ENCODE measurements at regions not wholly inside any gene's neighbourhood (a gene's known extent, or its start where the extent isn't known, plus 50 kb on each side); places are given as distances from the start of the nearest gene placed in this dataset.

- DNase-seq, result no peak
Measured at GRCh38 chr14:84167026-84167425, 1362.9 kb upstream of the FLRT2 start.

DNA sequence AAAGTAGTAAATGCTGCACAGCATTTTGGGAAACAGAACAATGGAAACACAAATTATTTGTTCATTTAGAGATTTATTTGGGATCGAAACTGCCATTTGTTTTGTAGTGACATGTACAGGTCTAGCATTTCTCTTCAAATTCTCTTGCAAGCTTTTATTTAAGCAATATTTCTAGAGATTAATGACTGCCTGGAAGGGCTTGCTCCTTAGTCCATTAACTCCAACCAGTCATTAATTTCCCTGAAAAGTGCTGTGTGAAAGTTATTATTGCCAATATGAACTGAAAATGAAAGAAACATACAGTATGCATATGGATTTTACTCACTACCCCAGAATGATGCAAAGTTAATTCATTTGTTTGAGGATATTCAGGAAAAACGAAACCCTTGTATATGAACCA is 1349.6 kb upstream of the FLRT2 start:
- DNase-seq, result no peak

- no peak for DNase-seq
Measured at GRCh38 chr14:84181072-84181471, 1348.9 kb upstream of the FLRT2 start.

GRCh38 chr14:84195514-84195913 is 1334.4 kb upstream of the FLRT2 start:
- no peak for DNase-seq

DNA sequence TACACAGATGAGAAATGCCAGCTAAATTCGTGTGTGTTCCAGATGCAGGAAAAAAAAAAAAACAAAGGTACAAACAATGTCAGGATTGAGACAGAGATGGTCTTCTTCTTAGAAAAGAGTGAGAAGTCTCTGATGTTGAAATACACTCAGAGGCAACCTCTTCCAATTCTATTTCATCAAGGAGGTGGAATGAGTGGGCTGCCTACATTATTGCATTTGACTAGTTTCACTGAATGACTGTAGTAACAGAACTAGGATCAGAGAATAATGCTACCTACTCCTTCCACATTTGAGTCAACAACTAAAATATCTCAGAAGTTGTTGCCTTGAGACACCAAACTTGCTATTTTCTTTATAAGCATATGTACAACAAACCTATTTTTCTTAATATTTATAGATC is 1332.2 kb upstream of the FLRT2 start:
- no peak for DNase-seq

- DNase-seq, result no peak
Measured at GRCh38 chr14:84202486-84202885, 1327.5 kb upstream of the FLRT2 start.

DNA sequence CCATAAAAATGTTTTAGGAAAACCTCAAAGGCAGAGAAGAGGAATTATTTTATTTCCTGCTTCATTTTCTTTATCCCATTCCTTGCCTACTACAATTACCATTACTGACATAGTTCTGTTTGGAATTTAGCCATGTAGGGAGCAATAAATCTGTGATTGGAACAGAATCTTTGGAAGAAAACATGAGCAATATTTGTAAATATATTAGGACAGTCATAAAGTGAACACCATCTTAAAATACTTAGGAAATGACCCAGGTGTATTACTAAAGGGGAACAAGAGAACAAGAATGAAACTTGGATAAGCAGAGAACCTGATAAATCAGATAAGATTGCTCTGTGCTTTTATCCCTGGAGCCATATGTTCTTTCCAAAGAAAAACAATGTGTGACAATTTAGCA is 1326.0 kb upstream of the FLRT2 start:
- DNase-seq, result no peak

DNA sequence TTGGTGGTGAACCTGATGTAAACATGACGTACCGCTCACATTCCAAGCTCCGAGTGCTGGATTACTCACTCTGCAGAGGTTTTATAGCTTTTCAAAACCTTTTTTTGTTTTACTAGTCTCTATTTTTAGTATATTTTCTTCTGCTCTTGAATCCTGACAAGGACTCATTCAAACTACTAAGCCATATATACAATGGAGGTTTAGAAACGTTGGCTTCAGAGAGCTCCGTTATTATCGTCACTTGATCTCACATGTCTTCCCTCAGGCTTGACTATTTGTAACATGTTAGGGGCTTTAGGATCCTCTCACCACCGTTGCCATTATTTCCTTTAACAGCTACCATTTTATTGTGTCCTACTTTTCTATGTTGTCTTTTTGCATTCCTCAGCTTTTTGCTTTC is 1321.5 kb upstream of the FLRT2 start:
- no peak for DNase-seq

DNA sequence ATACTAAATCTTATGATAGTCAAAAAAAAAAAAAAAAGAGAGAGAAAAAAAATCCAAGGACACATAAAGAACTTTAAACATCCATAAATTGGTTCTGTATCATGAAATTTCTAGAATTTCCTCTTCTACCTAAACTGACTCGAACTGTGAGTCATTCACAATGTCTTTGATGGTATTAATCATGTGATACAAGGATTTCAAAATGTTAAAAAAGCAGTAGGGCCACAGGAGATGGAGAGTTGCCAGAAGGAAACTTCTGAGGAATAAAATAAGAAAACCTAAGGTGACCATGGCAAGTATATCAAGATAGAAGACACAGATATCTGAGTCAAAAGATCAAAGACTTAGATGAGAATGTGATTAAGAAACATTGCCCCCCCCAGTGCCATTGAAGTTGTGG is 1320.9 kb upstream of the FLRT2 start:
- DNase-seq, result no peak

GRCh38 chr14:84217066-84217465 is 1312.9 kb upstream of the FLRT2 start:
- DNase-seq, result no peak

DNA sequence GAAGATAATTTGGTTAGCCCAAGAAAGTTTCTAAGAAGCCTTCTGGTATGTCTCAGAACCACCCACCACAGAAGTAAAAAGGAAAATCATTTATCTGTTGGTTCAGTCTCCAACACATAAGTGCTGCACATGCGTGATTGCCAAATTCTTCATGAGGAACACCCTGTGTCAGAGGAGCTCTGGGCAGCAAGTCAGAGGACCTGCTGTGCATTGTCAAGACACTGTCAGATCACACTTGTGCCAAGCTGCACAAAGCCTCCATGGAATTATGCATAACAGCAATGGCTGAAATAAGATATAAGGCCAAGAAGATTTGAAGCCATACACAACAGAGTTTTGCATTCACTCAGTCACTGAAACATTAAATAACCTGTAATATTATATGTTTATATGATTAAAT is 1304.7 kb upstream of the FLRT2 start:
- DNase-seq, result no peak

GRCh38 chr14:84228702-84229101 is 1301.2 kb upstream of the FLRT2 start:
- no peak for DNase-seq

DNA sequence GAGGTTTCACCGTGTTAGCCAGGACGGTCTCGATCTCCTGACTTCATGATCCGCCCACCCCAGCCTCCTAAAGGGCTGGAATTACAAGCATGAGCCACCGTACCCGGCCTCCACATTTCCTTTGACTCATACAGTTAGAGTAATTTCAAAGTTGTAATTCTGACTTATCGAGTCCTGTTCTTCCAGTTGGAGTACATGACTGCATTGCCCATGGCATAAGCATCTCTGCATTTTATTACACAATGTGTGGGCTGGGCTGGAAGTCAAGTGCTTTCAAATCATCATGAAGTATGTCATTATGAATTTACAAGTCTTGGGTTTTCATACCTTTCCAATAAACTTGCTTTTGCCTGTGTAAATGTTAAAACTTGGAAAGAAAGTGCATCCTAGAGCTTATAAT is 1295.7 kb upstream of the FLRT2 start:
- DNase-seq, result no peak

DNA sequence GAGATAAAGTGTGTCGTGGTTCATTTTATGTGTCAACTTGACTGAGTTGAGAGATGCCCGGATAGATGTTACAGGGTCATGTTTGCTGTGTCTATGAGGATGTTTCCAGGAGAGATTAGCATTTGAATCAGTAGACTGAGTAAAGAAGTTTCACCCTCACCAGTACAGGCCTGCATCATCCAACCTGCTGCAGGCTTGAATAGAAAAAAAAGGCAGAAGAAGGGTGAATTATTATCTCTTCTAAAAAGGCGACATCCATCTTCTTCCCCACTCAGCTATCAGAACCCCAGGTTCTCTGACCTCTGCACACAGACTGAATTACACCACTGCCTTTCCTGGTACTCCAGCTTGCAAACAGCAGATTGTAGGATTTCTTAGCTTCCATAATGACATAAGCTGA is 1293.7 kb upstream of the FLRT2 start:
- no peak for DNase-seq

GRCh38 chr14:84237881-84238280 is 1292.1 kb upstream of the FLRT2 start:
- no peak for DNase-seq

DNA sequence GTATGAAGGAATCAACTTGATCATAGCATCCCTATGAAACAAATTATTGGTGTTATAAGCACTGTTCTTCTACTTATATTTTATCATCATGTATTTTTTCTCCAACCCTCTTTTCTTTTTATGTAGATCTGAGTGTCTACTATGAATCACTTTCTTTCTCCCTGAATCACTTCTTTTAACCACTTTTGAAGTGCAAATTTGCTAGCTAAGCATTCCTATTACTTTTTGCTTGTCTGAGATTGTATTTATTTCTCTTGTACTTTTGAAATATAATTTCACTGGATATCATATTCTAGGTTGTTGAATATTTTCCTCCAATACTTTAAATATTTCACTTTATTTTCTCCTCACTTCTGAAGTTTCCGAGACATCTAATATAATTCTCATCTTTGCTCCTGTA is 1282.3 kb upstream of the FLRT2 start:
- no peak for DNase-seq

DNA sequence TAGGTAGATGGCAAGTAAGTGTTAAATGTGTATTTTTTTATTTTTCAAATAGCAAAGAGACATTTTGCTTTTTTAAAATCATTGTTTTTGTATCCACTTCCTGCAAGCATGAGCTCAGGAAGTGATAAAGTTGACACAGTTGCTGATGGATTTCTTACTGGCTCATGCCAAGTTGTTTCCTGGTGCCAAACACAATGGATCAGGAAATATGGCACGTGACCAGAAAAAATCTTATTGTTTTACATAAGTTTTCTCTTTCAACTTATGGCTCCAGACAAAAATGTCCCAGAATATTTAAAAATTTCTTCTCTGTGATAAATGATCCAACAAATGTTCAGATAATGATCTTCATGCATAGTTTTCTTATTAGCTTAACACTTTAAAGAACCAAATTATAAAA is 1279.1 kb upstream of the FLRT2 start:
- DNase-seq, result no peak

DNA sequence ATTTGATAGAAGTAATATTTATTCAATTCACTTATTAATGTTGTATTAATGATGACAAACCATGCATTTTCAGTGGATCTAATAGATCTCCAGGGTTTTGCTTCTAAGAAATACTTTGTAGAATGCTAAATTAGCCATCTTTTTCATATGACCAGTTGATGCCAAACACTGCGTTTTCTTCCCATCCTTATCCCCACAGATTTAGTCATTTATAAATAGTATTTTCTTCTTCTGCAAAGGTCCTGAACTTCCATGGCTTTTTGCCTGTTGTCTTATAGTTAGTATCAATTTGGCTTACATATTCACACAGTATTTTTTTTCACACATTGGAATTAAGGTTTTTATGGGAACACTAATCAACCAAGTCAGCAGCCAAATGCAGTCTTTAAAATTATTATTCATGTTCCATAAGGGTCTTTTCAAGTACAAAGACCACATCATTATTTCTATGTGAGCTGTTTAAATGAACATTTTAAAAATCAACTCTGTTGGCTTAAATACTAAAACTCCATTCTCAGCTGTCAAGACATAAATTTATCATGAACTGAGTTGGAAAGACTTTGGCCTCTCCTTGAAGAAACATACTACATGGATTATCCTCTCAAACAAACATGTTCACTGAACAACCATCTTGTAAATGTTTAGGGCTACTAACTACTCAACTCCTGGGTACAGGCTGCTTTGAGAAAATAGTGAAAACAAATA is 1278.4 kb upstream of the FLRT2 start:
- no peak for DNase-seq

DNA sequence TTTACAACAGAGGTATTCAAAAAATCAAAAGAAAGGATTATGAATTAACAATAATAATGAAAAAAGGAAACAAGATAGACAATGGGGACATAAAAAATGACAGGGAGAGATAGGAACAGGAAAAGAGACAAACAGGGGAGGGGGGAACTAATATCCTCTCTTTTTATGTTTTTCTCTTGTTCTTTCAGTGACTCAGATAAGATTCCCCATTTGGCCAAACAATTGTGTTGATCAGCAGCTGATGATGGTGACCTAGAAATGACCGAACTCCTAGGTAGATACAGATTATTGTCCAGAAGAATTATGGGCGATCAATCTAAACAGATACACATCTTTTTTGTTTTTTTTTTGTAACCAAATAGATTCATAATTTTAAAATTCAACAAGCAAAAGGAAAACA is 1277.2 kb upstream of the FLRT2 start:
- DNase-seq, result no peak

- no peak for DNase-seq
Measured at GRCh38 chr14:84253326-84253725, 1276.6 kb upstream of the FLRT2 start.

- no peak for DNase-seq
Measured at GRCh38 chr14:84254290-84254689, 1275.7 kb upstream of the FLRT2 start.

DNA sequence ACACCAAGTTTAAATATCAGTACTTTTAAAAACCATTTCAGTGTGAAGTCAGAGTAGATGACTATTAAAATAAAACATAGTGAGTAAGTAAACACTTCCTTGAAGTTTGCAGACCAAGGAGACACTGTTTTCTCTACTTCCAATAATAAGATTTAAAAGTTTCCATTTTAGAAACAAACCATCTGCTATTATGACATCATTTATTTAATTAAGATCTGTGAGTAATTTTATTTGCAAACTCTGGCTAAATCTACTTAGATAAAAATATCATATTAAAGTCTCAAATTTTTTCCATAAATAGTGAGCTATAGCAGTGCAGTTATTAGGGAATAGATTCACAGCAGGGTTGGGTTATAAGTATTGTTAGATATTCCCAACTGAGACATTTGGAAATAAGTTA is 1267.0 kb upstream of the FLRT2 start:
- no peak for DNase-seq

GRCh38 chr14:84272290-84272721 is 1257.6 kb upstream of the FLRT2 start:
- no peak for DNase-seq

GRCh38 chr14:84273181-84273580 is 1256.8 kb upstream of the FLRT2 start:
- DNase-seq, result no peak

DNA sequence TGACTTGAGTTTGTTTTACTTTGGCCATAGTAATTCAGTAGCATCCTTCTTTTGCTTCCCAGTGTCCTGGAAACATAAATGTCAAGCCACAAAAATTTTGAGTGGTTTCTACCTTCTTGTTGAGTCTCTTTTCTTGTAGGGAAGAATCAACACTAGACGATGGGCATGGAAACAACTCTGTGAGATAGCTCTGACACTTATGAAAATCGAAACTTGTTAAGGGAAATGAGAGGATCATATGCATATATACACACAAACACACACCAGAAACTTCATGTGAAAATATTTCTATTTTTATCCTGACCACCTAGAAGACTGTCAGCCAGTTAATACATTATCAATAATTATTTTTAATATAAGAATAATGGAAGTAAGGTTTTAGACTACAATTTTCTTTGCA is 1247.3 kb upstream of the FLRT2 start:
- DNase-seq, result no peak

- no peak for DNase-seq
Measured at GRCh38 chr14:84288781-84289180, 1241.2 kb upstream of the FLRT2 start.

All from SW 1271 (cell line).